GM23338 (cell line): ENCODE measurements at regions not wholly inside any gene's neighbourhood (a gene's known extent, or its start where the extent isn't known, plus 50 kb on each side); places are given as distances from the start of the nearest gene placed in this dataset.

Experiments used
- CTCF ChIP-seq, 2 experiments: fragments of 200-600 bp in 1 of 2; sonication (generic) in 1 of 2; conservative IDR thresholded peaks; 2 replicates each; pipeline versions ENCODE4 v1.5.1 to v1.6.1; 2016 to 2017; ENCODE audit warnings: antibody characterized with exemption in 2 of 2, low read depth in 2 of 2, mild to moderate bottlenecking in 2 of 2, moderate library complexity in 1 of 2
- EZH2 ChIP-seq: fragments of 200-600 bp; sonication (generic); IDR thresholded peaks from one replicate; pipeline ENCODE4 v1.8.0; 2017; ENCODE audit warnings: antibody characterized with exemption, mild to moderate bottlenecking, low read depth; ENCODE audit not compliant: unreplicated experiment
- EZH2phosphoT487 ChIP-seq: fragments of 200-600 bp; sonication (generic); IDR thresholded peaks from one replicate; pipeline ENCODE4 v1.8.1; 2018; ENCODE audit warnings: antibody characterized with exemption; ENCODE audit not compliant: unreplicated experiment
- JUNB ChIP-seq: IDR thresholded peaks from one replicate; pipeline ENCODE4 v1.6.1; 2016; ENCODE audit warnings: antibody characterized with exemption; ENCODE audit not compliant: unreplicated experiment
- POLR2AphosphoS5 ChIP-seq: IDR thresholded peaks from 2 replicates; pipeline ENCODE4 v1.6.1; 2016; ENCODE audit warnings: antibody characterized with exemption, low read depth

DNA sequence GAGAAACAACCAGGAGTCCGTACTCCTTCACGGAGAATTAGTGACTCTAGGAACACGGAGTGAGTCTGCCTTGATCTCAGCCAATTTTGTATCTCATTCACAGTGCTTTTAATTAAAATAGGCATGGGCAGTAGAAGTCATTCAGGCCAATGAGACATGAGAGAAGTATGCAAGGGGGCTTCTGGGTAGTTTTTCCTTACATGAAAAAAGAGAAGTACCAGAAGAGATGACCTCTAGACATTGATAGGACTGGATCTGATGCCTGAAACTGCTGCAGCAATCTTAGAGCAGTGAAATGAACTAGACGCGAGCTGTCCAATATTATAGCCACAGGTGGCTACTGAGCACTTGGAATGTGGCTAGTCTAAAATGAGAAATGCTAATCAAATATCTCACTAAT, 187.7 kb upstream of the TLE4 start:
- TF ChIP-seq JUNB = no peak
- no peak for TF ChIP-seq CTCF (conservative IDR thresholded peaks at IDR 0.05; ENCODE audit: low read depth in 2 of 2)
- no peak for TF ChIP-seq POLR2AphosphoS5
- no peak for TF ChIP-seq EZH2phosphoT487
- TF ChIP-seq EZH2 = no peak
